ENCODE measurements at regions not wholly inside any gene's neighbourhood (a gene's known extent, or its start where the extent isn't known, plus 50 kb on each side); places are given as distances from the start of the nearest gene placed in this dataset.

- Histone ChIP-seq H3K4me3 (ENCODE audit: low read depth, low read length) (no peak overlapping the region), H3K9ac (ENCODE audit: low read depth, low read length) (no peak overlapping the region), H3K36me3 (ENCODE audit: control insufficient read depth, insufficient read depth, low read length) (no peaks in the 10 kb centered on the region), H3K27me3 (ENCODE audit: control insufficient read depth, insufficient read depth, low read length) (peaks cover 21% of the 10 kb centered on the region), H3K27ac (ENCODE audit: low read depth, low read length) (no peak overlapping the region), H3K9me3 (ENCODE audit: control insufficient read depth, insufficient read depth, low read length) (no peaks in the 10 kb centered on the region), H3K4me1 (ENCODE audit: control insufficient read depth, insufficient read depth, low read length) (peaks cover 29% of the 10 kb centered on the region)
These were observed 175.1 kb upstream of the PLSCR5 start for GRCh38 chr3:146780251-146780650.

GRCh38 chr3:146777941-146778340, 172.8 kb upstream of the PLSCR5 start:
- Histone ChIP-seq H3K36me3 (ENCODE audit: control insufficient read depth, insufficient read depth, low read length) (no peaks in the 10 kb centered on the region), H3K4me1 (ENCODE audit: control insufficient read depth, insufficient read depth, low read length) (peaks cover 28% of the 10 kb centered on the region), H3K27ac (ENCODE audit: low read depth, low read length) (no peak overlapping the region), H3K27me3 (ENCODE audit: control insufficient read depth, insufficient read depth, low read length) (peaks cover 17% of the 10 kb centered on the region), H3K9me3 (ENCODE audit: control insufficient read depth, insufficient read depth, low read length) (no peaks in the 10 kb centered on the region), H3K9ac (ENCODE audit: low read depth, low read length) (no peak overlapping the region), H3K4me3 (ENCODE audit: low read depth, low read length) (no peak overlapping the region)

GRCh38 chr3:146772211-146772743, 167.1 kb upstream of the PLSCR5 start:
- no peak overlapping the region for H3K4me3 ChIP-seq (ENCODE audit: low read depth, low read length)
- H3K4me1 ChIP-seq (ENCODE audit: control insufficient read depth, insufficient read depth, low read length): no peaks in the 10 kb centered on the region
- H3K27ac ChIP-seq (ENCODE audit: low read depth, low read length): no peak overlapping the region
- H3K27me3 ChIP-seq (ENCODE audit: control insufficient read depth, insufficient read depth, low read length): no peaks in the 10 kb centered on the region
- peaks cover 9% of the 10 kb centered on the region; the same call in 1 of the 2 replicates for H3K9me3 ChIP-seq (ENCODE audit: control insufficient read depth, insufficient read depth, low read length)
- no peak overlapping the region for H3K9ac ChIP-seq (ENCODE audit: low read depth, low read length)
- no peaks in the 10 kb centered on the region for H3K36me3 ChIP-seq (ENCODE audit: control insufficient read depth, insufficient read depth, low read length)

GRCh38 chr3:146770881-146771280, 165.7 kb upstream of the PLSCR5 start:
- Histone ChIP-seq H3K27me3 (ENCODE audit: control insufficient read depth, insufficient read depth, low read length) (no peaks in the 10 kb centered on the region), H3K9ac (ENCODE audit: low read depth, low read length) (no peak overlapping the region), H3K36me3 (ENCODE audit: control insufficient read depth, insufficient read depth, low read length) (no peaks in the 10 kb centered on the region), H3K4me1 (ENCODE audit: control insufficient read depth, insufficient read depth, low read length) (no peaks in the 10 kb centered on the region), H3K4me3 (ENCODE audit: low read depth, low read length) (no peak overlapping the region), H3K27ac (ENCODE audit: low read depth, low read length) (no peak overlapping the region), H3K9me3 (ENCODE audit: control insufficient read depth, insufficient read depth, low read length) (peaks cover 9% of the 10 kb centered on the region; the same call in 1 of the 2 replicates)

GRCh38 chr3:146770301-146770700, 165.2 kb upstream of the PLSCR5 start:
- no peak overlapping the region for H3K27ac ChIP-seq (ENCODE audit: low read depth, low read length)
- H3K9me3 ChIP-seq (ENCODE audit: control insufficient read depth, insufficient read depth, low read length): peaks cover 9% of the 10 kb centered on the region; the same call in 1 of the 2 replicates
- H3K27me3 ChIP-seq (ENCODE audit: control insufficient read depth, insufficient read depth, low read length): no peaks in the 10 kb centered on the region
- no peaks in the 10 kb centered on the region for H3K36me3 ChIP-seq (ENCODE audit: control insufficient read depth, insufficient read depth, low read length)
- H3K4me3 ChIP-seq (ENCODE audit: low read depth, low read length): no peak overlapping the region
- H3K9ac ChIP-seq (ENCODE audit: low read depth, low read length): no peak overlapping the region
- no peaks in the 10 kb centered on the region for H3K4me1 ChIP-seq (ENCODE audit: control insufficient read depth, insufficient read depth, low read length)

GRCh38 chr3:146757759-146758158, 152.6 kb upstream of the PLSCR5 start:
- Histone ChIP-seq H3K4me3 (ENCODE audit: low read depth, low read length) (no peak overlapping the region), H3K9ac (ENCODE audit: low read depth, low read length) (no peak overlapping the region), H3K4me1 (ENCODE audit: control insufficient read depth, insufficient read depth, low read length) (no peaks in the 10 kb centered on the region), H3K36me3 (ENCODE audit: control insufficient read depth, insufficient read depth, low read length) (no peaks in the 10 kb centered on the region), H3K9me3 (ENCODE audit: control insufficient read depth, insufficient read depth, low read length) (no peaks in the 10 kb centered on the region), H3K27ac (ENCODE audit: low read depth, low read length) (no peak overlapping the region), H3K27me3 (ENCODE audit: control insufficient read depth, insufficient read depth, low read length) (no peaks in the 10 kb centered on the region)

GRCh38 chr3:146750196-146750595, 145.1 kb upstream of the PLSCR5 start:
- Histone ChIP-seq H3K4me3 (ENCODE audit: low read depth, low read length) (no peak overlapping the region), H3K36me3 (ENCODE audit: control insufficient read depth, insufficient read depth, low read length) (no peaks in the 10 kb centered on the region)

GRCh38 chr3:146747928-146748327, 142.8 kb upstream of the PLSCR5 start:
- no peak overlapping the region for H3K4me3 ChIP-seq (ENCODE audit: low read depth, low read length)
- H3K9ac ChIP-seq (ENCODE audit: low read depth, low read length): no peak overlapping the region
- no peaks in the 10 kb centered on the region for H3K27me3 ChIP-seq (ENCODE audit: control insufficient read depth, insufficient read depth, low read length)
- H3K36me3 ChIP-seq (ENCODE audit: control insufficient read depth, insufficient read depth, low read length): no peaks in the 10 kb centered on the region
- H3K27ac ChIP-seq (ENCODE audit: low read depth, low read length): no peak overlapping the region
- H3K4me1 ChIP-seq (ENCODE audit: control insufficient read depth, insufficient read depth, low read length): peaks cover 4% of the 10 kb centered on the region; the same call in 1 of the 2 replicates
- no peaks in the 10 kb centered on the region for H3K9me3 ChIP-seq (ENCODE audit: control insufficient read depth, insufficient read depth, low read length)

More at GRCh38 chr3:146750196-146750595, 145.1 kb upstream of the PLSCR5 start:
- peaks cover 4% of the 10 kb centered on the region; the same call in 1 of the 2 replicates for H3K4me1 ChIP-seq (ENCODE audit: control insufficient read depth, insufficient read depth, low read length)
- H3K9ac ChIP-seq (ENCODE audit: low read depth, low read length): no peak overlapping the region
- H3K27ac ChIP-seq (ENCODE audit: low read depth, low read length): no peak overlapping the region
- no peaks in the 10 kb centered on the region for H3K9me3 ChIP-seq (ENCODE audit: control insufficient read depth, insufficient read depth, low read length)
- no peaks in the 10 kb centered on the region for H3K27me3 ChIP-seq (ENCODE audit: control insufficient read depth, insufficient read depth, low read length)

- Histone ChIP-seq H3K4me3 (ENCODE audit: low read depth, low read length) (no peak overlapping the region), H3K27me3 (ENCODE audit: control insufficient read depth, insufficient read depth, low read length) (no peaks in the 10 kb centered on the region), H3K27ac (ENCODE audit: low read depth, low read length) (no peak overlapping the region), H3K36me3 (ENCODE audit: control insufficient read depth, insufficient read depth, low read length) (no peaks in the 10 kb centered on the region), H3K9me3 (ENCODE audit: control insufficient read depth, insufficient read depth, low read length) (no peaks in the 10 kb centered on the region), H3K4me1 (ENCODE audit: control insufficient read depth, insufficient read depth, low read length) (peaks cover 4% of the 10 kb centered on the region; the same call in 1 of the 2 replicates), H3K9ac (ENCODE audit: low read depth, low read length) (no peak overlapping the region)
These were observed 141.9 kb upstream of the PLSCR5 start for GRCh38 chr3:146747051-146747450.

GRCh38 chr3:146746190-146746589, 141.0 kb upstream of the PLSCR5 start:
- no peaks in the 10 kb centered on the region for H3K36me3 ChIP-seq (ENCODE audit: control insufficient read depth, insufficient read depth, low read length)
- H3K27me3 ChIP-seq (ENCODE audit: control insufficient read depth, insufficient read depth, low read length): no peaks in the 10 kb centered on the region
- H3K9me3 ChIP-seq (ENCODE audit: control insufficient read depth, insufficient read depth, low read length): no peaks in the 10 kb centered on the region
- peaks cover 4% of the 10 kb centered on the region; the same call in 1 of the 2 replicates for H3K4me1 ChIP-seq (ENCODE audit: control insufficient read depth, insufficient read depth, low read length)
- H3K4me3 ChIP-seq (ENCODE audit: low read depth, low read length): no peak overlapping the region
- no peak overlapping the region for H3K9ac ChIP-seq (ENCODE audit: low read depth, low read length)
- H3K27ac ChIP-seq (ENCODE audit: low read depth, low read length): no peak overlapping the region

GRCh38 chr3:146739203-146739671, 134.1 kb upstream of the PLSCR5 start:
- H3K27ac ChIP-seq (ENCODE audit: low read depth, low read length): no peak overlapping the region
- H3K9ac ChIP-seq (ENCODE audit: low read depth, low read length): no peak overlapping the region
- H3K4me1 ChIP-seq (ENCODE audit: control insufficient read depth, insufficient read depth, low read length): no peaks in the 10 kb centered on the region
- peaks cover 2% of the 10 kb centered on the region for H3K9me3 ChIP-seq (ENCODE audit: control insufficient read depth, insufficient read depth, low read length)
- H3K4me3 ChIP-seq (ENCODE audit: low read depth, low read length): no peak overlapping the region
- H3K27me3 ChIP-seq (ENCODE audit: control insufficient read depth, insufficient read depth, low read length): no peaks in the 10 kb centered on the region
- H3K36me3 ChIP-seq (ENCODE audit: control insufficient read depth, insufficient read depth, low read length): no peaks in the 10 kb centered on the region
